HG02678 (cell line): ENCODE measurements at regions not wholly inside any gene's neighbourhood (a gene's known extent, or its start where the extent isn't known, plus 50 kb on each side); places are given as distances from the start of the nearest gene placed in this dataset.

ENCODE experiments used
- ATAC-seq: cut with Tn5 transposase; IDR thresholded peaks from one replicate; pipeline ENCODE4 v1.9.1; 2021; ENCODE audit warnings: mild to moderate bottlenecking, moderate library complexity; ENCODE audit not compliant: unreplicated experiment

- no peak for ATAC-seq
Measured at GRCh38 chr9:105828171-105828570, 133.8 kb downstream of the TMEM38B start.

- no peak for ATAC-seq
Measured at GRCh38 chr9:105828596-105829213, 134.4 kb downstream of the TMEM38B start.

- ATAC-seq, result no peak
Measured at GRCh38 chr9:105830461-105830860, 136.1 kb downstream of the TMEM38B start.

GRCh38 chr9:105832096-105832710 lies 137.9 kb downstream of the TMEM38B start:
- no peak for ATAC-seq

GRCh38 chr9:105833271-105833975 lies 139.1 kb downstream of the TMEM38B start:
- no peak for ATAC-seq

GRCh38 chr9:105834404-105834803 lies 140.1 kb downstream of the TMEM38B start:
- no peak for ATAC-seq

- ATAC-seq, result no peak
Measured at GRCh38 chr9:105835721-105836120, 141.4 kb downstream of the TMEM38B start.

- no peak for ATAC-seq
Measured at GRCh38 chr9:105836936-105837660, 142.8 kb downstream of the TMEM38B start.

- ATAC-seq, result no peak
Measured at GRCh38 chr9:105841562-105841961, 147.2 kb downstream of the TMEM38B start.

- ATAC-seq, result no peak
Measured at GRCh38 chr9:105842023-105842644, 147.8 kb downstream of the TMEM38B start.

- no peak for ATAC-seq
Measured at GRCh38 chr9:105846825-105847224, 152.5 kb downstream of the TMEM38B start.

GRCh38 chr9:105850852-105851500 lies 156.6 kb downstream of the TMEM38B start:
- no peak for ATAC-seq

GRCh38 chr9:105854026-105854782 lies 159.9 kb downstream of the TMEM38B start:
- ATAC-seq, result no peak

GRCh38 chr9:105854783-105855724 lies 160.7 kb downstream of the TMEM38B start:
- ATAC-seq, result no peak

GRCh38 chr9:105855987-105856386 lies 161.6 kb downstream of the TMEM38B start:
- no peak for ATAC-seq

GRCh38 chr9:105858006-105858690 lies 163.8 kb downstream of the TMEM38B start:
- ATAC-seq, result peak; percentile 54

- no peak for ATAC-seq
Measured at GRCh38 chr9:105858877-105859276, 164.5 kb downstream of the TMEM38B start.

- no peak for ATAC-seq
Measured at GRCh38 chr9:105859428-105860091, 165.2 kb downstream of the TMEM38B start.
